ENCODE measurements at regions not wholly inside any gene's neighbourhood (a gene's known extent, or its start where the extent isn't known, plus 50 kb on each side); places are given as distances from the start of the nearest gene placed in this dataset.

GRCh38 chrX:138057883-138058282, 492.0 kb downstream of the ZIC3 start:
- H4K20me1 ChIP-seq (replicated peaks in 1 of 2; ENCODE audit: control insufficient read depth in 1 of 2, insufficient read depth in 2 of 2, low read length in 2 of 2): no peaks in the 10 kb centered on the region
- no peaks in the 10 kb centered on the region for H3K36me3 ChIP-seq (ENCODE audit: control insufficient read depth in 2 of 4, insufficient read depth in 4 of 4, low read length in 3 of 4)
- ChIA-PET POLR2A (ENCODE audit: partially characterized antibody) (no interaction called here), CTCF (ENCODE audit: partially characterized antibody) (no interaction called here)
- TF ChIP-seq YY1 (IDR thresholded peaks at IDR 0.05; ENCODE audit: low read depth, low read length) (no peak), SIRT6 (IDR thresholded peaks at IDR 0.05; ENCODE audit: low read length) (no peak), SIN3A (conservative IDR thresholded peaks at IDR 0.05 in 1 of 2, IDR thresholded peaks at IDR 0.05 in 1 of 2; ENCODE audit: low read depth in 1 of 2, low read length in 2 of 2) (no peak), POLR2AphosphoS5 (IDR thresholded peaks at IDR 0.05; ENCODE audit: low read depth, low read length) (no peak), POLR2A (IDR thresholded peaks at IDR 0.05; ENCODE audit: control extremely low read depth in 1 of 2, low read depth in 2 of 2, low read length in 2 of 2) (no peak), TBP (IDR thresholded peaks at IDR 0.05; ENCODE audit: low read depth, low read length) (no peak), GABPA (IDR thresholded peaks at IDR 0.05; ENCODE audit: borderline replicate concordance, insufficient read depth, low read length) (no peak), CTCF (IDR thresholded peaks at IDR 0.05; ENCODE audit: control extremely low read depth in 1 of 3, insufficient read depth in 1 of 3, low read depth in 1 of 3, low read length in 3 of 3) (no peak), SP2 (IDR thresholded peaks at IDR 0.05; ENCODE audit: low read length) (no peak), BACH1 (IDR thresholded peaks at IDR 0.05; ENCODE audit: low read length) (no peak), RAD21 (IDR thresholded peaks at IDR 0.05 in 1 of 2, conservative IDR thresholded peaks at IDR 0.05 in 1 of 2; ENCODE audit: low read depth in 2 of 2, low read length in 2 of 2) (no peak), CEBPB (IDR thresholded peaks at IDR 0.05; ENCODE audit: low read depth, low read length) (no peak)
- no peaks in the 10 kb centered on the region for H3K27me3 ChIP-seq (replicated peaks in 1 of 4; ENCODE audit: control insufficient read depth in 3 of 4, extremely low read depth in 1 of 4, insufficient read depth in 3 of 4, low read length in 3 of 4)
- H2AK5ac ChIP-seq (ENCODE audit: low read depth, low read length): no peak overlapping the region
- no peak overlapping the region for H3K23ac ChIP-seq (ENCODE audit: insufficient read length)
- no peaks in the 10 kb centered on the region for H3K23me2 ChIP-seq (ENCODE audit: low read depth, low read length)
- H2BK15ac ChIP-seq (ENCODE audit: low read length): no peak overlapping the region
- no peak overlapping the region for H3K9ac ChIP-seq (replicated peaks in 1 of 4; ENCODE audit: extremely low read depth in 1 of 4, low read depth in 3 of 4, low read length in 3 of 4)
- H4K91ac ChIP-seq (replicated peaks; ENCODE audit: insufficient read length, low read length): no peak overlapping the region
- DNase-seq (ENCODE audit: low read depth in 1 of 2, low spot score in 2 of 2) (no peak), FAIRE-seq (no peak)
- no peak overlapping the region for H2BK5ac ChIP-seq (ENCODE audit: low read depth, low read length)
- no peaks in the 10 kb centered on the region for H3K4me1 ChIP-seq (replicated peaks in 1 of 4; ENCODE audit: control insufficient read depth in 3 of 4, insufficient read depth in 4 of 4, low read length in 3 of 4)
- H2BK120ac ChIP-seq (replicated peaks; ENCODE audit: low read depth, low read length): no peak overlapping the region
- WGBS, 2 experiments (ENCODE audit: extremely low coverage in 1 of 2, insufficient coverage in 1 of 2, insufficient read length in 1 of 2, insufficient replicate concordance in 2 of 2, low coverage in 1 of 2, low lambda C conversion rate in 2 of 2, missing lambda C conversion rate in 1 of 2): 73% methylated on average over 3 of the region's 3 CpGs; no CpG with 5 or more reads in 1 of the 2 experiments
- H2AFZ ChIP-seq (ENCODE audit: low read length): no peak overlapping the region
- H4K5ac ChIP-seq (ENCODE audit: insufficient read length, low read depth, low read length): no peak overlapping the region
- no peaks in the 10 kb centered on the region for H3K9me3 ChIP-seq (ENCODE audit: insufficient read depth in 2 of 2, low read depth in 1 of 2, low read length in 1 of 2)
- H3K79me2 ChIP-seq (ENCODE audit: control insufficient read depth in 1 of 2, insufficient read depth in 2 of 2, low read length in 2 of 2): no peaks in the 10 kb centered on the region
- no peak overlapping the region for H3K56ac ChIP-seq (replicated peaks; ENCODE audit: insufficient read length, low read depth, low read length)
- no peak overlapping the region for H2BK20ac ChIP-seq (ENCODE audit: low read length)
- no peak overlapping the region for H3K4ac ChIP-seq (replicated peaks; ENCODE audit: insufficient read length, low read depth, low read length)
- no peaks in the 10 kb centered on the region for H3K79me1 ChIP-seq (ENCODE audit: low read depth, low read length)
- no peak overlapping the region for H3K14ac ChIP-seq (ENCODE audit: insufficient read length)
- H3K18ac ChIP-seq (ENCODE audit: extremely low read depth, low read length): no peak overlapping the region
- H3K4me3 ChIP-seq (ENCODE audit: extremely low read depth in 1 of 4, insufficient read depth in 2 of 4, low read depth in 3 of 4, low read length in 4 of 4): no peak overlapping the region
- H4K8ac ChIP-seq (ENCODE audit: extremely low read depth, insufficient read depth, low read length): no peak overlapping the region
- H3K27ac ChIP-seq (ENCODE audit: low read depth, low read length): no peak overlapping the region
- no peak overlapping the region for H3K4me2 ChIP-seq (ENCODE audit: insufficient read depth in 1 of 2, low read depth in 2 of 2, low read length in 2 of 2)
- no peak overlapping the region for H2BK12ac ChIP-seq (ENCODE audit: low read depth, low read length)
